Activated naive CD8-positive, alpha-beta T cell treated with anti-CD3 and anti-CD28 coated beads, Interleukin-2, amount 50 U/mL, for 24 hours (primary cell): ENCODE measurements at regions not wholly inside any gene's neighbourhood (a gene's known extent, or its start where the extent isn't known, plus 50 kb on each side); places are given as distances from the start of the nearest gene placed in this dataset.

ENCODE experiments used
- ATAC-seq: fragments of 150-1000 bp; cut with Tn5 transposase; one replicate; pipeline ENCODE4 v1.10.0; 2021
- DNase-seq: peaks from one replicate; pipeline ENCODE4 v3.0.0; 2021
- H3K27ac Mint-ChIP-seq: one replicate; pipeline ENCODE4 v1.8.0; 2021; ENCODE audit warnings: mild to moderate bottlenecking, mixed read lengths
- H3K27me3 Mint-ChIP-seq: one replicate; pipeline ENCODE4 v1.8.0; 2021; ENCODE audit warnings: mixed read lengths
- H3K36me3 Mint-ChIP-seq: one replicate; pipeline ENCODE4 v1.8.0; 2021; ENCODE audit warnings: low read depth, mixed read lengths
- H3K4me1 Mint-ChIP-seq: one replicate; pipeline ENCODE4 v1.8.0; 2021; ENCODE audit warnings: mixed read lengths
- H3K4me3 Mint-ChIP-seq: one replicate; pipeline ENCODE4 v1.8.0; 2021; ENCODE audit warnings: mild to moderate bottlenecking, moderate library complexity, mixed read lengths
- H3K9me3 Mint-ChIP-seq: one replicate; pipeline ENCODE4 v1.8.0; 2021; ENCODE audit warnings: mixed read lengths

DNA sequence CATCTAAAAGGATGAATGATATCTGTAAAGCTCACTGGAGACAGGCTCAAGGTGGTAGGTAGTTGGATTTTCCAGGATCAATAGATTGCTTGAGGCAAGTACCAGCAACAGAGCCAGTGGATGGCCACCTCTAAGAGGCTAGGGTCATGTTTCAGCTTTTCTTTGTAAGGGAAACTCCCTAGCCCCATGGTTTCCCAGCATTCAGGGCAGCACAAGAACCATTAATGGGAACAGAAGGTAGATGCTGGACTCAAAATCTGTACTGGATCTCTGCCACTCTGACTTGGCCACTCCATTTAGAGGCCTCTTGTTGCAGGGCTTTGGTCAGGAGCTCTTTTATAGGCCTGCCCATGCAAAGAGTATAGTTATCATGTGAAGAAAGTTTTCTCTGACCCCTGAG lies 76.1 kb upstream of the DYRK2 start:
- DNase-seq = no peak
- Mint-ChIP-seq H3K27ac (no peak overlapping the region), H3K27me3 (no peaks in the 10 kb centered on the region)

DNA sequence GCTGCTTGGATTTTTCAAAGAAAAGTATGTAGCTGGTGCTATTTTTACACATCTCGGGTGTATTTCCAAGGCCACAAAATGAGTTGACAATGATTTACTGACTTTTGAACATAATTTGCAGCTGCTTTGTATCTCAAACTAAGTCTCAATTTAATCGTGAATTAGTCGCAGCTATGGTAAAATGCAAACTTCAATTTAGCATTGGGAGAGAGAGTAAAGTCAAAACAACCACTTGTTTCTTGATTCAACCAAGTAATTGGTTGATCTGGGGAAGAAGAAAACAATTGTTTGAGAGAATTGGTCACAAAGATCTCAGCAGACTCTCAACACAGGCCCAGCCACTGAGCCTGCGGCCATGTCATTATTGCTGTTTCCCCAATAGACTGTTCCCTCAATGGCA lies 75.0 kb upstream of the DYRK2 start:
- H3K9me3 Mint-ChIP-seq = peaks cover 13% of the 10 kb centered on the region
- no peaks in the 10 kb centered on the region for H3K27me3 Mint-ChIP-seq
- H3K27ac Mint-ChIP-seq = no peak overlapping the region
- H3K36me3 Mint-ChIP-seq = no peaks in the 10 kb centered on the region
- DNase-seq (no peak), ATAC-seq (no peak)
- peaks cover 8% of the 10 kb centered on the region for H3K4me1 Mint-ChIP-seq
- H3K4me3 Mint-ChIP-seq = no peak overlapping the region

More for the DNA sequence above, 76.1 kb upstream of the DYRK2 start:
- no peak overlapping the region for H3K4me3 Mint-ChIP-seq
- H3K9me3 Mint-ChIP-seq = peaks cover 6% of the 10 kb centered on the region
- peaks cover under 1% of the 10 kb centered on the region for H3K4me1 Mint-ChIP-seq
- no peaks in the 10 kb centered on the region for H3K36me3 Mint-ChIP-seq
- ATAC-seq = no peak

DNA sequence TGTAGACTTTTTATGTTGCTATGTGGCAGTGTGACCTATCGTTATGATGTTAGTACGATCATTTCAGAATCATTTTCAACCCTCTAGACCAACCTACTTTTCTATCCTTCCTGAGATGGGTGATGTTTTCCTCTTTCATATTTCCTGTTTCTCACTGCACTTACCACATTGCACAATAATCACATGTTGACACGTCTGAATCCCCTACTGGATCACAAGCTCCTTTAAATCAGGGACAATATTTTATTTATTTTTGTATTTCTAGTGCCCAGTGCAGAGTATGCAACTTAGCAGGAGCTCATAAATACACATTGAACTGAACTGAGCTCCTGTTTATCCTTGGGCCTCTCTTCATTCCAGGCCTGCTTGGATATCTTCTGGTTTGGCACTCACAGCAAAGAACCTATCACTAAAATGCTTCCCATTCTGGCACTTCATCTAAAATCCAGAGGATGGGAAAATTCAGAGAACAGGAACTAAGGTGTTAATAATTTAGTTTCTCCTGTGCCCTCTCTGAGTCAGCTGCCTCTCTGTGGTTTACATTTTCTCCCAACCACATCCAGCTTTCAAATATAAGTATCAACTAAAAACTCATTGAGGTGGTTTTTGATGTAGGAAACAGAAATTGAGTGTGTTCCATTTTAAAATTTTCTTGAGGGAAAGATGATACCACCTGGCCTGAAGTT lies 69.4 kb upstream of the DYRK2 start:
- peak; percentile 68 for ATAC-seq
- H3K9me3 Mint-ChIP-seq = peaks cover 16% of the 10 kb centered on the region
- no peaks in the 10 kb centered on the region for H3K36me3 Mint-ChIP-seq
- H3K27ac Mint-ChIP-seq = peak overlapping the region; percentile 58
- DNase-seq = no peak
- H3K4me1 Mint-ChIP-seq = peaks cover 32% of the 10 kb centered on the region
- no peak overlapping the region for H3K4me3 Mint-ChIP-seq
- peaks cover 1% of the 10 kb centered on the region for H3K27me3 Mint-ChIP-seq

DNA sequence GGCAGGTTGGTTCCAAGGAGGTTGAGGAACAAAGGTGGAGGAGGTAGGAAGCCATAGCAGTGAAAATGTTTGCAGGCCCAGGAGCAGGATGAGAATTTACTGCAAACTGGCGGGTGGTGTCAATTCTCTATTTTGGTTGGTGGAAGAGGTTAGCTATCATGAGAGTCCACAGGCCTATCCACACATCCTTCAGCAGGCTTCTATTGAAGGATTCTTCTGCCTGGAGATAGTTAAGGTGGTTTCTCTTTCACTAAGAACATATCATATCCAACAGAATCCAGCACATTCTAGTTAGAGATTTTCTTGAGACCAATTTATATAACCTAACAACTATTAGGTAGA lies 68.9 kb upstream of the DYRK2 start:
- Mint-ChIP-seq H3K27ac (peak overlapping the region; percentile 58), H3K4me3 (no peak overlapping the region)
- ATAC-seq = peak; percentile 4

DNA sequence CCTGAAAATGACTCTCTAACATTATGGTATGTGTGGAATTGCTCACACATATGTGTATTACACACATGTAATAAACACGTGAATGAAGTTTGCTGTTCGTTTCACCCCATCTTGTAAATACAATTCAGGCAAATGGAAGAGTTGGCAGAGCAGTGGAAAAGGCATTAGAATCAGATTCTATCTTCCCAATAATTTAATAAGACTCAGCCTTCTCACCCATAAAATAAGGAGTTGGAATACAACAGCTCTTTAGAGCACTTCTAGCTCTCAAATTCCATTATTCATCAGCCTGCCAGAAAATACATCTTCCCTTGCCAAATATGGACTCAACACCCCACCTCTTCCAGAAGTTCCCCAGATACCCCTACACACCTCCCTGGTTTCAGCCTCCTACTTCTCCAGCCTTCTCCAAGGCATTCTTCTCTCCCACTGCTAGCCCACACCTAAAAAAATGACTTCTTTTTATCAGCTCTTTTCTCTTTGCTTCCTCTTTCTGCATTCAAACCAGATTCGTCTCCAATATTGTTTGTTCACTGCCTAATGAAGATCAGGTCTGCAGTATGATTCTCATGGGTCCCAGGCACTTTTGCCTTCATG lies 66.2 kb upstream of the DYRK2 start:
- DNase-seq = no peak
- ATAC-seq = no peak
- peaks cover 3% of the 10 kb centered on the region for H3K27me3 Mint-ChIP-seq
- no peak overlapping the region for H3K27ac Mint-ChIP-seq
- no peaks in the 10 kb centered on the region for H3K36me3 Mint-ChIP-seq
- H3K9me3 Mint-ChIP-seq = peaks cover 11% of the 10 kb centered on the region
- H3K4me1 Mint-ChIP-seq = peaks cover 34% of the 10 kb centered on the region
- no peak overlapping the region for H3K4me3 Mint-ChIP-seq

More for the DNA sequence above, 68.9 kb upstream of the DYRK2 start:
- Mint-ChIP-seq H3K4me1 (peaks cover 32% of the 10 kb centered on the region), H3K9me3 (peaks cover 16% of the 10 kb centered on the region), H3K36me3 (no peaks in the 10 kb centered on the region), H3K27me3 (peaks cover 1% of the 10 kb centered on the region)
- no peak for DNase-seq

DNA sequence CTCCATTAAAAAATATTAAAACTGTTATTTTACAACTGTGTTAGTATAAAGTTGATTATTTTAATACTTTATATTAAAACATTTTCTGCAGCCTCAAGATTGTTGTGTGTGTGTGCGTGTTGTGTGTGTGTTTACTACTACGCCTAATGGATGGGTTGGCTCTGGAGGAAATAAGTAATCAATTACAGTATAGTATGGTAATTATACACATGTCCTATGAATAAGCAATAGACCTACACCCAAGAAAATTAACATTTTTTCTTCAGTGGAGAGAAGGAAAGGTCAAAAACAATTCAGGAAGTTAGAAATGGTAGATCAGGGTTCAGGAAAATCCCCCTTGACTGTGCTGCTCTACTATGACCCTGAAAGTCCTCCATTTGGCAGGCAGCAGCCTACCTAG lies 65.7 kb upstream of the DYRK2 start:
- no peak for DNase-seq
- ATAC-seq = no peak
- Mint-ChIP-seq H3K27ac (no peak overlapping the region), H3K27me3 (peaks cover 3% of the 10 kb centered on the region), H3K4me3 (no peak overlapping the region), H3K36me3 (no peaks in the 10 kb centered on the region), H3K4me1 (peaks cover 31% of the 10 kb centered on the region), H3K9me3 (peaks cover 7% of the 10 kb centered on the region)

DNA sequence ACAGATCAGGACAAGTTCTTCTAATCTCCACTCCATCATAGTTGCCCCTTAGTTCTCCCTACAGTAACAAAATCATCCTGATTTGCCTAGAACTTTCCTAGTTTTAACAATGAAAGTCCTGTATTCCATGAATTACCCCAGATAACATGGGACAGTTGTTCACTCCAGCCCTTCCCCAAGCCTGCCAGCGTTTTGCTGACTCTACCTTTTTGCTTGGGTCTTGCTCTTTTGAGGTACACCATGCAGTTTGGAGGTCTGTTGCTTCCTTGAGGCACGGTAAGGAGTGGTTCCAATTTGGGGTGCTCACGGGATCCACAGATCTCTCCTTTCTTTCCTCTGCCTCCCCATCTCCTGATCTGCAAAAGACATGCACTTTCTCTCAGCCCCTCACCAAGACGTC lies 61.6 kb upstream of the DYRK2 start:
- peaks cover 19% of the 10 kb centered on the region for H3K4me1 Mint-ChIP-seq
- ATAC-seq (no peak), DNase-seq (no peak)
- peaks cover 2% of the 10 kb centered on the region for H3K27me3 Mint-ChIP-seq
- no peaks in the 10 kb centered on the region for H3K36me3 Mint-ChIP-seq
- H3K9me3 Mint-ChIP-seq = no peaks in the 10 kb centered on the region
- H3K4me3 Mint-ChIP-seq = no peak overlapping the region
- H3K27ac Mint-ChIP-seq = no peak overlapping the region

DNA sequence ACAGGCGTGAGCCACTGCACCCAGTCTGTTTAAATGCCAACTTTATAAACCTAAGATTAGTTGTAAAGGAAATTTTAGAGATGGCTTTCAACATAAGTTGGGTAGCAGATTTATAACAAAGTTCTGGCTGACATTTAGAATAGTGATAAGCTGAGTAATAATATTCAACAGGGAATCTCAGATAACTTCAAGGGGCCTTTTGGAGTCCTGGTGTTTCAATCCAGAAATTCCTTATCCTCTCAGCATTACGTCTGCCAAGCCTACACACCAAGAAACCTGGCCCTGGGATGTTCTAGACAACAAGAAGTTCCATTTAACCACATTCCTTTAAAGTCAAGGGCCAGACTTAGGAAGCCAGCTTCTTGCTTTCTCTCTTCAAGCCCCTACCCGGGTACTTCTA lies 59.5 kb upstream of the DYRK2 start:
- DNase-seq (no peak), ATAC-seq (no peak)
- Mint-ChIP-seq H3K4me3 (no peak overlapping the region), H3K4me1 (peaks cover 39% of the 10 kb centered on the region), H3K27ac (no peak overlapping the region), H3K9me3 (no peaks in the 10 kb centered on the region), H3K27me3 (peaks cover 2% of the 10 kb centered on the region), H3K36me3 (no peaks in the 10 kb centered on the region)

DNA sequence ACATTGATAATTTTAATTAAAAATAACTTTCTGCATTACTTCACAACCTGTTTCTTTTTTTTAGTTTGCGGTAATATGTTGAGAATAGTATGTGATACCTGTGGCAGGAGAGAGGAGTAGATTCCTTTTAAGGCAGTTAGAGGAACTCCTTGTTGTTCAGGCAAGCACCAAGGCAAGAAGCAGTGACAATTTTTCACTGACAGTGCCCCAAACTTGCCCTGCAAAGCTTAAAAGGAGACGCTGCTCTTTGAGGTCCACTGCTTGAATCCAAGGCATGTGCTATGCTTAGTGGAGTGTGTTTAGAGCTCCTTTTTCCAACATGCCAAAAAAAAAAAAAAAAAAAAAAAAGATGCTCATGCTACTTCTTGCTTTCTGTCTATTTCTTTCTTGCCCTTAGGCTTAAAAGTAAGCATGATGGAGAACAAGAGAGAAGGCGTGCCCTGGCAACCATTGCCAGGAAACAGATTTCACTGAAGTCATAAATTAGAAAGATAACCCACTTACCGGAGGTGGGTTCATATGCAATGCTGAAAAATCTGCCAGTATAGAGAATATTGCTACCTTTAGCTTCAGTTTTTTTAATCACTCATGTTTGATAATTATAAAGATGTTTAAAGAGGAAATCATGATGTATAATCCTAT lies 58.3 kb upstream of the DYRK2 start:
- DNase-seq (no peak), ATAC-seq (no peak)
- H3K36me3 Mint-ChIP-seq = no peaks in the 10 kb centered on the region
- no peaks in the 10 kb centered on the region for H3K9me3 Mint-ChIP-seq
- peaks cover 2% of the 10 kb centered on the region for H3K27me3 Mint-ChIP-seq
- H3K27ac Mint-ChIP-seq = peak overlapping the region; percentile 11
- peaks cover 45% of the 10 kb centered on the region for H3K4me1 Mint-ChIP-seq
- peak overlapping the region; percentile 22 for H3K4me3 Mint-ChIP-seq

DNA sequence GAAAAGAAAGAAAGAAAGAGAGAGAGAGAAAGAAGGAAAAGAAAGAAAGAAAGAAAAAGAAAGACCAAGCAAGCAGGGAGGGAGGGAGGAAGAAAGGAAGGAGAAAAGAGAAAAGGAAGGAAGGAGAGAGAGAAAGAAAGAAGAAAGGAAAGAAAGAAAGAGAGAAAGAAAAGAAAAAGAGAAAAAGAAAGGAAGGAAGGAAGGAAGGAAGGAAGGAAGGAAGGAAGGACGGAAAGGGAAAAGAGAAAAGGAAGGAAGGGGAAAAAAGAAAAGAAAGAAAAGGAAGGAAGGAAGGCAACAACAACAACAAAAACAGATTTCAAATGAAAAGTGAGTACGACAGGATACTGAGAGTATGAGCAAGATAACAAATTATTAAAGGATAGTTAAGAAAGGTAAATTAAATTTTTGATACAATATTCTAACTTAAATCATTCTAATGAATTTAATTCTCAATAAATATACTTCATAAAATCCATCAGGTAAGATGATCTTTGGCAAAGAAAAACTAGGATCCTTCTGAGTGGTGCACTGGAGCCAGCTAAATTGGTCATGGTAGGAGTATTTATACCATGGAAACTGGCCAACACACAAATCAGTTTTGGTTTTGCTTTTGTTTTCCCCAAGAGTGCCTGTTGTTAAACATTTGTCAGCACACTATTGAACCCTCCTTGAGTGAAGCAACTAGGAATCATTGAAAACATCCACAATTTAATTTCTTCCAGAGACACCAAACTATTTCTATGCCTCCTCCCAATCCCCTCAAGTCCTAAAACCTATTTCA lies 56.1 kb upstream of the DYRK2 start:
- no peak for DNase-seq
- H3K4me1 Mint-ChIP-seq = peaks cover 48% of the 10 kb centered on the region
- H3K4me3 Mint-ChIP-seq = no peak overlapping the region
- H3K9me3 Mint-ChIP-seq = peaks cover 2% of the 10 kb centered on the region
- H3K36me3 Mint-ChIP-seq = no peaks in the 10 kb centered on the region
- H3K27me3 Mint-ChIP-seq = no peaks in the 10 kb centered on the region
- no peak overlapping the region for H3K27ac Mint-ChIP-seq
- ATAC-seq = peak; percentile 49

DNA sequence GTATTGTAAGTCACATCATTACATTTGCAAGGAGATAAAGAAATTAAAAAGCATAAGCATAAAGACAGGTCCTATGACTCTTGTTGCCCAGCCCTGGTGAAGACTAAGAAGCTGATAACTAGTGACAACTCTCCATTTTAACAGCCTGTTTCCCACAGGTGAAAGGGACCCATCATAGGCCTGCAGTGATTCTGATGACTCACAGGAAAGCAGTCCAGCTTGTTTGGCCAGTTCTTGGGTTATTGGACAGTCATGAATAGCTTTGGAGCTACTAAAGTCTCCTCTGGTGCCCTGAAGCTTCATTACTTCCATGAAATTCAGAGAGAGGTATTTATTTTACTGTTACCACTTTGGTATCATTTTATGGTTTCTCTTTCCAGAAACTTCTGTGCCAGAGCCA lies 55.5 kb upstream of the DYRK2 start:
- Mint-ChIP-seq H3K9me3 (peaks cover 5% of the 10 kb centered on the region), H3K4me3 (no peak overlapping the region), H3K4me1 (peaks cover 48% of the 10 kb centered on the region), H3K27me3 (no peaks in the 10 kb centered on the region), H3K27ac (no peak overlapping the region), H3K36me3 (no peaks in the 10 kb centered on the region)
- DNase-seq (no peak), ATAC-seq (no peak)

DNA sequence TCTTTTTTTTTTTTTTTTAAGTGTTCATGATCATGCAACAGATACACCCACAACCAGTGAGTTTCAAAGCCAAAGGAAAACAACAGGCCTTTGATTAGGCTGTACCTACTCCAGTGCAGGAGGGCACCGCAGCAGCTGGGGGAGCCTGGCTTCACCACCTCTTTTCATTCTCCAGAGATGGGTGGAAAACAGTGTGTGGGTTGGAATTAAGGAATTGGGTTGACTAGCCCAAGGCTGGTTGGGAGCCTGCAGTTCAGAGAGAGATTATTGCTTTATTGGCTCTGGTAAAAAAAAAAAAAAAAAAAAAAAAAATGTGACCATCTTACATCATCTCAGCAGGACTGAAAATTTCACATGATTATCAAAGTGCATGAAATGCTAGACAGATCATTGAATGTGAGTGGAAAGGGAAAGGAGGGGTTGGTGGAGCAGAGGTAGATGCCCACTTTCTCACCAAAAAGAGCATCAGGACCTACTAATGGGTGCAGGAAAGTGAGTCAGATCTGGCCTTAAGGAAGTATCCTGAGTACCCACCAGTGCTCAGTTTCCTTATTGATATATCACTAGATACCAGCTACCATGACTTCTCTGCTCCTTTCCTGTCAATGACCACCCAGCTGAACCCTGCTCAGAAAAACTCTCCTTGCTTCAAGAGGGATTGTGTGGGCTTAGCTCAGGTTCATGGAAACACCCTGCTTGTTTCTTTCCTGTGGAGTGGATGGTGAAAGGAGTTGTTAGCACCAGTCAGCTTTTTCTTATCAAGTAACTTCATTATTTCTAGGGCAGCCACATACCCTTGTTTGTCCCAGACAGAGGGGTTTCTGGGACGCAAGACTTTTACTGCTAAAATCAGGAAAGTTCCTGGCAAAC lies 54.8 kb upstream of the DYRK2 start:
- no peaks in the 10 kb centered on the region for H3K36me3 Mint-ChIP-seq
- H3K4me1 Mint-ChIP-seq = peaks cover 48% of the 10 kb centered on the region
- H3K27me3 Mint-ChIP-seq = no peaks in the 10 kb centered on the region
- H3K4me3 Mint-ChIP-seq = no peak overlapping the region
- H3K27ac Mint-ChIP-seq = no peak overlapping the region
- DNase-seq (no peak), ATAC-seq (peak; percentile 77)
- H3K9me3 Mint-ChIP-seq = peaks cover 10% of the 10 kb centered on the region

DNA sequence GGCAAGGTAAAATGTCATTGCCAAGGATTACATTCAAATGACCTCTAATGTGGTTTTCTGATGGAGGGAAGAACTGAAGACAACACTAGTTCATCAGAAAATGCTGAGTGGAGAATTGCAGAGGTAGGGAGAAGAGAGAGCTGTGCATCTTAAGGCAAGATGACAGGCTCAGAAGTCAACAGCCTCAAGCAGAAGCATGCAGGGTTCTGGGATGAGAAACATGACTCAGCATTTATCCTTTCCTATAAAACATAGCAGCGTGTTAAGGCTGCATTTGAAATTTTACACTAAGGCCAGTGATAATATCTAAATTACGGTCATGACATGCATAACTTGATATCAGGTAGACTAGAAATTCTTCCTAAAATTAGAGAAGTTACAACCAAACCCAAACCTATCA lies 53.7 kb upstream of the DYRK2 start:
- ATAC-seq (no peak), DNase-seq (no peak)
- no peak overlapping the region for H3K4me3 Mint-ChIP-seq
- peaks cover 19% of the 10 kb centered on the region for H3K9me3 Mint-ChIP-seq
- H3K27me3 Mint-ChIP-seq = no peaks in the 10 kb centered on the region
- no peak overlapping the region for H3K27ac Mint-ChIP-seq
- peaks cover 5% of the 10 kb centered on the region for H3K36me3 Mint-ChIP-seq
- peaks cover 51% of the 10 kb centered on the region for H3K4me1 Mint-ChIP-seq

DNA sequence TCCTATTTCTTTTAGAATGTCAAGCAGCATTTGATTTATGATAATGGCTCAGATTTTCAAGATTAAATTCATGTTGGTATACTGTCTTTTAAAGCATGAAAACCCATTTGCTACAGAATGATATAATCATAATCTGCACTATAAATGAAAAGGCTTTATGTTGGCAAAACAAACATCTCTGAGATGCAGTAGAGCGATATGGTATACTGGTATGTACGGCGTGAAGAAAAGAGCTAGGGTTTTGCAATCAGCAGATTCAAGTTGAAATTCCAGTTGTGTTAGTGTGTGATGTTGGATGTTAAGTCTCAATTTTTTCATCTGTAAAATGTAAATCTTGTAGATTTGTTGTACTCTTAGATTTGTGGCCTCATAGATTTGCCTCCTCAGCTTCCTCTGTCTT lies 53.2 kb upstream of the DYRK2 start:
- no peak for ATAC-seq
- H3K36me3 Mint-ChIP-seq = peaks cover 5% of the 10 kb centered on the region
- no peaks in the 10 kb centered on the region for H3K27me3 Mint-ChIP-seq
- H3K4me1 Mint-ChIP-seq = peaks cover 48% of the 10 kb centered on the region
- no peak overlapping the region for H3K27ac Mint-ChIP-seq
- H3K4me3 Mint-ChIP-seq = no peak overlapping the region
- peaks cover 20% of the 10 kb centered on the region for H3K9me3 Mint-ChIP-seq
- no peak for DNase-seq
